Panc1 (cell line): ENCODE measurements at regions not wholly inside any gene's neighbourhood (a gene's known extent, or its start where the extent isn't known, plus 50 kb on each side); places are given as distances from the start of the nearest gene placed in this dataset.

Experiments
- ATAC-seq: fragments of 200-7000 bp; cut with Tn5 transposase; 2 replicates; pipeline ENCODE4 v1.9.1; 2020; ENCODE audit warnings: mild to moderate bottlenecking, moderate library complexity
- BruUV-seq: library from RNA; stranded (reverse); fragments of 400-500 nt; replicated peaks from 2 replicates; lab custom pipeline; 2021; lab: Mats Ljungman, UMichigan
- CTCF ChIA-PET: fragments of 300-600 bp; sonication (Branson Sonifier 250); formaldehyde crosslinking; loops from one replicate; lab custom pipeline; 2022; ENCODE audit warnings: antibody characterized with exemption; lab: Charles Lee
- POLR2A ChIA-PET: fragments of 300-600 bp; sonication (Branson Sonifier 250); formaldehyde crosslinking; loops from one replicate; lab custom pipeline; 2022; ENCODE audit warnings: antibody characterized with exemption; lab: Charles Lee
- DNase-seq: peaks from one replicate; pipeline ENCODE4 v3.0.0-alpha.2; 2010; ENCODE audit warnings: low read depth, low spot score
- H3K27ac ChIP-seq: 2 replicates; pipeline ENCODE4 v1.5.1; 2011; ENCODE audit warnings: mild to moderate bottlenecking, low read length, inconsistent platforms
- H3K27me3 ChIP-seq: fragments of 200-500 bp; sonication (Bioruptor generic); 2 replicates; pipeline ENCODE4 v1.6.0; 2014; ENCODE audit warnings: low read length, inconsistent platforms; ENCODE audit not compliant: control insufficient read depth, insufficient read depth
- H3K36me3 ChIP-seq: fragments of 200-500 bp; sonication (Bioruptor generic); 2 replicates; pipeline ENCODE4 v1.5.1; 2014; ENCODE audit warnings: inconsistent platforms, mild to moderate bottlenecking, low read length, moderate library complexity; ENCODE audit not compliant: control insufficient read depth, insufficient read depth
- H3K4me1 ChIP-seq: 2 replicates; pipeline ENCODE4 v1.5.1; 2011; ENCODE audit warnings: inconsistent platforms, mild to moderate bottlenecking, low read length, moderate library complexity; ENCODE audit not compliant: control insufficient read depth, insufficient read depth
- H3K4me3 ChIP-seq, 2 experiments: 2 replicates each; pipeline ENCODE4 v1.5.1; 2011 to 2012; ENCODE audit warnings: low read depth in 2 of 2, low read length in 2 of 2, mild to moderate bottlenecking in 2 of 2, inconsistent platforms in 1 of 2, moderate library complexity in 1 of 2
- H3K9me3 ChIP-seq: fragments of 200-500 bp; sonication (Bioruptor generic); 2 replicates; pipeline ENCODE4 v1.5.1; 2014; ENCODE audit warnings: low read depth, mild to moderate bottlenecking, inconsistent platforms, low read length, moderate library complexity; ENCODE audit not compliant: control insufficient read depth, insufficient read depth
- CTCF ChIP-seq: fragments of 450-650 bp; IDR thresholded peaks from 2 replicates; pipeline ENCODE4 v1.5.1; 2017; ENCODE audit warnings: mild to moderate bottlenecking
- POLR2AphosphoS5 ChIP-seq: IDR thresholded peaks from 2 replicates; pipeline ENCODE4 v1.6.1; 2012; ENCODE audit warnings: mild to moderate bottlenecking, low read depth, low read length, moderate library complexity
- SIN3A ChIP-seq: IDR thresholded peaks from 2 replicates; pipeline ENCODE4 v1.6.1; 2012; ENCODE audit warnings: low read depth, mild to moderate bottlenecking, low read length, moderate library complexity, borderline replicate concordance; ENCODE audit not compliant: insufficient read depth
- TCF7L2 ChIP-seq: IDR thresholded peaks from 2 replicates; pipeline ENCODE4 v1.6.1; 2011; ENCODE audit warnings: mild to moderate bottlenecking, low read depth, low read length, inconsistent platforms
- in situ Hi-C: cut with HindIII; loops from 2 replicates; pipeline ENCODE4 v1.10.0; 2016; ENCODE audit warnings: low sequenced_read_pairs, low pct_unique_long_range_greater_than_20kb
- intact Hi-C: fragments of 100-400 bp; cut with micrococcal nuclease; formaldehyde crosslinking; loops from one replicate; pipeline ENCODE4 v1.10.0; 2022; ENCODE audit not compliant: unreplicated experiment
- TF ChIP-seq, protein P1 (sequence below), 2 experiments: IDR thresholded peaks; 2 replicates each; pipeline ENCODE4 v1.6.1; 2011 to 2012; ENCODE audit warnings: low read depth in 2 of 2, control low read depth in 1 of 2, low read length in 1 of 2, mild to moderate bottlenecking in 1 of 2, moderate library complexity in 1 of 2; ENCODE audit not compliant: insufficient read depth in 1 of 2

GRCh38 chr3:14320219-14320618, 82.2 kb upstream of the SLC6A6 start:
- H3K27ac ChIP-seq, result no peak overlapping the region
- POLR2A ChIA-PET, result no interaction called here

GRCh38 chr3:14322001-14322400, 80.4 kb upstream of the SLC6A6 start:
- H3K36me3 ChIP-seq, result no peaks in the 10 kb centered on the region
- POLR2A ChIA-PET, result no interaction called here
- no peak overlapping the region for H3K4me3 ChIP-seq
- in situ Hi-C loops (no loop called here), intact Hi-C loops (no loop called here)
- no peaks in the 10 kb centered on the region for H3K27me3 ChIP-seq
- ATAC-seq, result no peak
- CTCF ChIA-PET, result no interaction called here
- DNase-seq, result no peak
- H3K9me3 ChIP-seq, result no peaks in the 10 kb centered on the region
- H3K27ac ChIP-seq, result no peak overlapping the region
- 0 out of 2 replicates have a peak, but pooled peaks cover 3% of the 10 kb centered on the region for H3K4me1 ChIP-seq
- TF ChIP-seq, protein P1, sequence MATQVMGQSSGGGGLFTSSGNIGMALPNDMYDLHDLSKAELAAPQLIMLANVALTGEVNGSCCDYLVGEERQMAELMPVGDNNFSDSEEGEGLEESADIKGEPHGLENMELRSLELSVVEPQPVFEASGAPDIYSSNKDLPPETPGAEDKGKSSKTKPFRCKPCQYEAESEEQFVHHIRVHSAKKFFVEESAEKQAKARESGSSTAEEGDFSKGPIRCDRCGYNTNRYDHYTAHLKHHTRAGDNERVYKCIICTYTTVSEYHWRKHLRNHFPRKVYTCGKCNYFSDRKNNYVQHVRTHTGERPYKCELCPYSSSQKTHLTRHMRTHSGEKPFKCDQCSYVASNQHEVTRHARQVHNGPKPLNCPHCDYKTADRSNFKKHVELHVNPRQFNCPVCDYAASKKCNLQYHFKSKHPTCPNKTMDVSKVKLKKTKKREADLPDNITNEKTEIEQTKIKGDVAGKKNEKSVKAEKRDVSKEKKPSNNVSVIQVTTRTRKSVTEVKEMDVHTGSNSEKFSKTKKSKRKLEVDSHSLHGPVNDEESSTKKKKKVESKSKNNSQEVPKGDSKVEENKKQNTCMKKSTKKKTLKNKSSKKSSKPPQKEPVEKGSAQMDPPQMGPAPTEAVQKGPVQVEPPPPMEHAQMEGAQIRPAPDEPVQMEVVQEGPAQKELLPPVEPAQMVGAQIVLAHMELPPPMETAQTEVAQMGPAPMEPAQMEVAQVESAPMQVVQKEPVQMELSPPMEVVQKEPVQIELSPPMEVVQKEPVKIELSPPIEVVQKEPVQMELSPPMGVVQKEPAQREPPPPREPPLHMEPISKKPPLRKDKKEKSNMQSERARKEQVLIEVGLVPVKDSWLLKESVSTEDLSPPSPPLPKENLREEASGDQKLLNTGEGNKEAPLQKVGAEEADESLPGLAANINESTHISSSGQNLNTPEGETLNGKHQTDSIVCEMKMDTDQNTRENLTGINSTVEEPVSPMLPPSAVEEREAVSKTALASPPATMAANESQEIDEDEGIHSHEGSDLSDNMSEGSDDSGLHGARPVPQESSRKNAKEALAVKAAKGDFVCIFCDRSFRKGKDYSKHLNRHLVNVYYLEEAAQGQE (IDR thresholded peaks at IDR 0.05; ENCODE audit: insufficient read depth in 1 of 2, low read depth in 2 of 2, low read length in 1 of 2), result no peak
- TF ChIP-seq POLR2AphosphoS5 (no peak), CTCF (no peak), TCF7L2 (no peak), SIN3A (no peak)
- no TSS peak for BruUV-seq

More at GRCh38 chr3:14320219-14320618, 82.2 kb upstream of the SLC6A6 start:
- TF ChIP-seq, protein P1 (IDR thresholded peaks at IDR 0.05; ENCODE audit: insufficient read depth in 1 of 2, low read depth in 2 of 2, low read length in 1 of 2), result no peak
- TF ChIP-seq SIN3A (no peak), POLR2AphosphoS5 (no peak), CTCF (no peak), TCF7L2 (no peak)
- H3K36me3 ChIP-seq, result no peaks in the 10 kb centered on the region
- in situ Hi-C loops, result no loop called here
- H3K4me1 ChIP-seq, result peaks cover 7% of the 10 kb centered on the region
- no peak overlapping the region for H3K4me3 ChIP-seq
- CTCF ChIA-PET, result no interaction called here
- no peaks in the 10 kb centered on the region for H3K27me3 ChIP-seq
- no peak for ATAC-seq
- intact Hi-C loops, result no loop called here
- no peaks in the 10 kb centered on the region for H3K9me3 ChIP-seq
- no TSS peak for BruUV-seq
- DNase-seq, result no peak
